Activated T-helper 2 cell treated with anti-CD3 and anti-CD28 coated beads, Interferon-gamma antibody, Interleukin-2, Interleukin-4, amounts not matched to agents 10 μg/mL and 5 μg/mL and 100 μg/mL, durations not matched to agents 14 hours and 24 hours and 36 hours (primary cell): ENCODE measurements at regions not wholly inside any gene's neighbourhood (a gene's known extent, or its start where the extent isn't known, plus 50 kb on each side); places are given as distances from the start of the nearest gene placed in this dataset.
"Not testable (repeated sequence)": the region's sequence is repeated elsewhere in the genome, so short reads cannot be mapped to it uniquely, and the experiment has no call there.

Experiments used
- DNase-seq: peaks from one replicate; pipeline ENCODE4 v3.0.0; 2021; ENCODE audit warnings: low spot score
- H3K27ac Mint-ChIP-seq: one replicate; pipeline ENCODE4 v1.8.0; 2021; ENCODE audit warnings: mixed read lengths
- H3K27me3 Mint-ChIP-seq: one replicate; pipeline ENCODE4 v1.8.0; 2021; ENCODE audit warnings: low read depth, mixed read lengths
- H3K36me3 Mint-ChIP-seq: one replicate; pipeline ENCODE4 v1.8.0; 2021; ENCODE audit warnings: low read depth, mixed read lengths
- H3K4me1 Mint-ChIP-seq: one replicate; pipeline ENCODE4 v1.8.0; 2021; ENCODE audit warnings: low read depth, mixed read lengths
- H3K4me3 Mint-ChIP-seq: one replicate; pipeline ENCODE4 v1.8.0; 2021; ENCODE audit warnings: low read depth, mild to moderate bottlenecking, moderate library complexity, mixed read lengths
- H3K9me3 Mint-ChIP-seq: one replicate; pipeline ENCODE4 v1.8.0; 2021; ENCODE audit warnings: mixed read lengths
- intact Hi-C: fragments of 100-400 bp; cut with micrococcal nuclease; formaldehyde crosslinking; loops from one replicate; pipeline ENCODE4 v1.15.1; 2023

DNA sequence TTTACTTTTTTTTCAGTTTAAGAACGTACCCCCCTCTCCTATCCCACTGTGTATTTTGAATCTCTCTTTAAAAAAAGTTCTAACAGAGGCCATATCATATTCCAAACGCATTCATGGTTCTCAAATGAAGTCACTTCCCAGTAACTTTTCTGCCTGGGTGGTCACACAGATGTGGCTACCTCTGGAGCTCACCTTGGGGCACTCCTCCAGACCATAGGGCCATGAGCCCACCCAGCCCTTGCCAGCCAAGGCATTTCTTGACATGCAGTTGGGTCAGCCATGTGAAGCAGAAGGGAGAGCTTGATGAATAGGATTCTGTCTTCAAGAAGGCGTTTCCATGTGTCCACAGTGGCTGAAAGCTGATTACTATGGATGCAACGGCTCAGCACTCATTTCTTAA is 239.3 kb downstream of the RAB11FIP2 start:
- no peaks in the 10 kb centered on the region for H3K9me3 Mint-ChIP-seq
- H3K27ac Mint-ChIP-seq = no peak overlapping the region

DNA sequence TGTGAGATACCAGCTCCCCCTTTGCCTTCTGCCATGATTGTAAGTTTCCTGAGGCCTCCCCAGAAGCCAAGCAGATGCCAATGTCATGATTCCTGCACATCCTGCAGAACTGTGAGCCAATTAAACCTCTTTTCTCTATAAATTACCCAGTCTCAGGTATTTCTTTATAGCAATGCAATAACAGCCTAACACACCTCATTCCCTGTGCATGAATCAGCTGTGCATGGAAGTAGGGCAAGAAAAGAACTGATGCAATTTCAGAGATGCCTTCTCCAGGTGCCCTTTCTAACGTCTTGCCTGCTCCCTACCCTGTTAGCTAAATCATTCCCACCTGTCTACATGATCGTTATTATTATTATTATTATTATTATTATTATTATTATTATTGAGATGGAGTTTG is 230.9 kb downstream of the RAB11FIP2 start:
- H3K27ac Mint-ChIP-seq, DNase-seq, H3K27me3 Mint-ChIP-seq, H3K9me3 Mint-ChIP-seq, H3K36me3 Mint-ChIP-seq, H3K4me1 Mint-ChIP-seq, H3K4me3 Mint-ChIP-seq, intact Hi-C loops: not testable (repeated sequence)

More for the DNA sequence above, 239.3 kb downstream of the RAB11FIP2 start:
- Mint-ChIP-seq H3K27me3 (no peaks in the 10 kb centered on the region), H3K36me3 (no peaks in the 10 kb centered on the region), H3K4me1 (no peaks in the 10 kb centered on the region), H3K4me3 (no peak overlapping the region)
- no peak for DNase-seq
- intact Hi-C loops = no loop called here

DNA sequence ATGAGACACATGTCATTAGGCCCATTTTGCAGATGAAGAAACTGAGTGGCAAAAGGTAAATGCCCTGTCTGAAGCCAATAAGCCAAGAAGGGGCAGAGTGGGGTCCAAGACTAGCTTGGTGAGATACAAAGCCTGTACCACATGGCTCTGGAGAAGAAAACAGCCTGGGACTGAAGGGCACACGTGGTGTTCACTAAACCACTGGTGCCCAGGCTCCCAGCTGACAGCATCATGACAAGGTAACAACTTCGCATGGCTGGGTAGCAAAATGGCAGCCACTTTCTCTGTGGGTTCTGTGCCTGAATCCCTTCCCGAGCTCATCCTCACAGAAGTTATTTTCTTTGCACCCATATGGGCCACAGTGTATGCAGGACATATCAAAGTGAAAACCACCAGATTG is 229.6 kb downstream of the RAB11FIP2 start:
- DNase-seq = no peak
- H3K27ac Mint-ChIP-seq = no peak overlapping the region
- no peaks in the 10 kb centered on the region for H3K9me3 Mint-ChIP-seq
- H3K4me3 Mint-ChIP-seq = no peak overlapping the region
- no peaks in the 10 kb centered on the region for H3K4me1 Mint-ChIP-seq
- H3K27me3 Mint-ChIP-seq = peaks cover 2% of the 10 kb centered on the region
- no peaks in the 10 kb centered on the region for H3K36me3 Mint-ChIP-seq
- intact Hi-C loops = no loop called here

DNA sequence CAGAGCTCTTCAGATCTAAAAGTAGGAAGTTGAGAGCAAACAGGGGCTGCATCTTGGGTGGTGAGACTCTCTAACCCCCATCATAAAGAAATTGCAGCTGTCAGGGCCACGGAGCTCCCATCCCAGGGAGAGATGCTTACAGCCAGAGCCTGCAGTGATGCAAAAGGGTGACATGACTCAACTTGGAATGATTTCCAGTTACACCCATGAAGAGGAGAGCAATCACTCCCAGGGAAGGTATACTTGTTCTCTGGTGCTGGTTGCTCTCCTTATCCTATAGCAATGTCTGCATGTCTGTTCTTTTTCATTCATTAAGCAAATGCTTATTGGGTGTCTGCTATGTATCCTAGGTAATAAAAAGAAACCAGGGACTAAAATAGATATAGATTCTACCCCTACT is 228.0 kb downstream of the RAB11FIP2 start:
- intact Hi-C loops = no loop called here
- H3K27me3 Mint-ChIP-seq = peaks cover 2% of the 10 kb centered on the region

DNA sequence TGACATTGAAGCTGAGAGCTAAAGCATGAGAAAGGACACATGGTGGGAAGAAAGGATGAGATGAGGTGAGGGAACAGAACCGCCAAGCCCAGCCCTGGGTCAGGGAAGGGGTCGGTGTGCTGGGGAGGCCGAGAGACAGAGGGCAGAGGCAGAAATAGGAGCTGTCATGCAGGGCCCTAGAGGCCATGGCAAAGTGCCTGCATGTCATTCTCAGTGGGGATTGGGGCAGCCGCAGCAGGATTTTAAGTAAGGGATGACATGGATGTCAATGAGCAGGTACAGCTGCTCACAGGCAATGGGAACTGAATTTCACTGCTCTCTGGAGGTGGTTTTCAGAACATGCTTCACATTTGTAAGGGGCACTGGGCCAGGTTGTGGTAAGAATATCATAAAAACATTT is 227.4 kb downstream of the RAB11FIP2 start:
- Mint-ChIP-seq H3K27me3 (peaks cover 2% of the 10 kb centered on the region), H3K9me3 (no peaks in the 10 kb centered on the region), H3K4me3 (no peak overlapping the region), H3K27ac (no peak overlapping the region), H3K36me3 (no peaks in the 10 kb centered on the region), H3K4me1 (no peaks in the 10 kb centered on the region)
- no peak for DNase-seq
- intact Hi-C loops = no loop called here

More for the DNA sequence above, 228.0 kb downstream of the RAB11FIP2 start:
- no peak overlapping the region for H3K4me3 Mint-ChIP-seq
- no peaks in the 10 kb centered on the region for H3K9me3 Mint-ChIP-seq
- no peak overlapping the region for H3K27ac Mint-ChIP-seq
- no peaks in the 10 kb centered on the region for H3K36me3 Mint-ChIP-seq
- DNase-seq = no peak
- H3K4me1 Mint-ChIP-seq = no peaks in the 10 kb centered on the region

DNA sequence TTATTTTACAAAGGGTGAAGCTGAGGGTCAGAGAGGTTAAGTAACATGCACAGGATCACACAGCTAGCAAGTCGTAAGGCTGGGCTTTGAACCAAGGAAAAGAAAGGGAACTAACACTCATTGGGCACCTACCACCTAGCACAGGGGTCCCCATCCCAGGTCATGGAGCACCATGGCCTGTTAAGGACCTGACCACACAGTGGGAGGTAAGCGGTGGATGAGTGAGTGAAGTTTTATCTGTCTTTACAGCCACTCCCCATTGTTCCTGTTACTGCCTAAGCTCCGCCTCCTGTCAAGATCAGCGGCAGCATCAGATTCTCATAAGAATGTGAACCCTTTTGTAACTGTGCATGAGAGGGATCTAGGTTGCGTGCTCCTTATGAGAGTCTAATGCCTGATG is 222.8 kb downstream of the RAB11FIP2 start:
- H3K4me3 Mint-ChIP-seq = no peak overlapping the region
- H3K27ac Mint-ChIP-seq = no peak overlapping the region
- no peaks in the 10 kb centered on the region for H3K9me3 Mint-ChIP-seq
- peaks cover 3% of the 10 kb centered on the region for H3K4me1 Mint-ChIP-seq
- no peaks in the 10 kb centered on the region for H3K36me3 Mint-ChIP-seq
- intact Hi-C loops = no loop called here
- H3K27me3 Mint-ChIP-seq = peaks cover 2% of the 10 kb centered on the region
- no peak for DNase-seq

DNA sequence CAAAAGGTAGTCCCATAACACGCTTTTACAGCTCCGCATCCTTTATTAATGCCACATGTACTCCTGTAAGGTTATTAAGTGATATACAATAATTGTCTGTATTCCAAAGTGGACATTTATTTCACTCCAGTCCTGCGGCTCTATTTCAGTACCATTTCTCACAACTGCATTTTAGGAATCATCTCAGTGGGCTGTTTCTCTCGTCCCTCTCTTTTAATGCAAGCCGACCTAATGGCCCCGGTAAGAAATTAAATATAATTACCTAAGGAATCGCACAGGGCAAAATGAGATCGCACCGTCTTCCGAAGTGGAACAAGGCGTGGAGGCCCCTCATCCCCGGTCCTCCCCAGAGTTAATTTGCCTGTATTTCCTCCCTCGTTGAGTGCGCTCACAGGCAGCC is 216.5 kb downstream of the RAB11FIP2 start:
- no peak for DNase-seq
- H3K4me3 Mint-ChIP-seq = peak overlapping the region; percentile 76

DNA sequence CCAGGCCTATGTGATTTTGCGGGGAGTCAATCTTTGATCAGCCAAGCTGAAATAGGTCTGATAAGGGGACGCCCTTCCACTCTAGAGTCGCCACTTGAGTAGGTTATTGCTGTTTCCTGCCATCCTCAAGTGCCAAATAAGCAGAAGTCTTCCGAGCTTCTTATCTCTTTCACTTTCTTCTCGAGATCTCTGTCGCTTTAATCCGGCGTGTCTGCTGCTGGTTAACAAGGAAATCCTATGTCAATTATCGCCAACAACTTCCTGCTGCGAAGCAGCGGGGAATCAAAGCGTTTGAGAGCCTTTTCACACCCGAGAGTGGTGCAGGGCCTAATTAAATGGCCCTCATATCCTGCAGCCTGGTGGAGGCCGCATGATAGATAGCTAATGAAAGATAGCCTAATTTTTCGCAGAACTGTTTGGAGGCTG is 215.9 kb downstream of the RAB11FIP2 start:
- Mint-ChIP-seq H3K36me3 (no peaks in the 10 kb centered on the region), H3K27me3 (peaks cover 3% of the 10 kb centered on the region), H3K27ac (peak overlapping the region; percentile 78), H3K9me3 (peaks cover 4% of the 10 kb centered on the region), H3K4me3 (peak overlapping the region; percentile 76), H3K4me1 (peaks cover 18% of the 10 kb centered on the region)
- peak; percentile 32 for DNase-seq
- intact Hi-C loops = no loop called here

More for the DNA sequence above, 216.5 kb downstream of the RAB11FIP2 start:
- Mint-ChIP-seq H3K36me3 (no peaks in the 10 kb centered on the region), H3K27ac (peak overlapping the region; percentile 78), H3K4me1 (peaks cover 18% of the 10 kb centered on the region), H3K9me3 (peaks cover 4% of the 10 kb centered on the region), H3K27me3 (peaks cover 3% of the 10 kb centered on the region)
- intact Hi-C loops = no loop called here

DNA sequence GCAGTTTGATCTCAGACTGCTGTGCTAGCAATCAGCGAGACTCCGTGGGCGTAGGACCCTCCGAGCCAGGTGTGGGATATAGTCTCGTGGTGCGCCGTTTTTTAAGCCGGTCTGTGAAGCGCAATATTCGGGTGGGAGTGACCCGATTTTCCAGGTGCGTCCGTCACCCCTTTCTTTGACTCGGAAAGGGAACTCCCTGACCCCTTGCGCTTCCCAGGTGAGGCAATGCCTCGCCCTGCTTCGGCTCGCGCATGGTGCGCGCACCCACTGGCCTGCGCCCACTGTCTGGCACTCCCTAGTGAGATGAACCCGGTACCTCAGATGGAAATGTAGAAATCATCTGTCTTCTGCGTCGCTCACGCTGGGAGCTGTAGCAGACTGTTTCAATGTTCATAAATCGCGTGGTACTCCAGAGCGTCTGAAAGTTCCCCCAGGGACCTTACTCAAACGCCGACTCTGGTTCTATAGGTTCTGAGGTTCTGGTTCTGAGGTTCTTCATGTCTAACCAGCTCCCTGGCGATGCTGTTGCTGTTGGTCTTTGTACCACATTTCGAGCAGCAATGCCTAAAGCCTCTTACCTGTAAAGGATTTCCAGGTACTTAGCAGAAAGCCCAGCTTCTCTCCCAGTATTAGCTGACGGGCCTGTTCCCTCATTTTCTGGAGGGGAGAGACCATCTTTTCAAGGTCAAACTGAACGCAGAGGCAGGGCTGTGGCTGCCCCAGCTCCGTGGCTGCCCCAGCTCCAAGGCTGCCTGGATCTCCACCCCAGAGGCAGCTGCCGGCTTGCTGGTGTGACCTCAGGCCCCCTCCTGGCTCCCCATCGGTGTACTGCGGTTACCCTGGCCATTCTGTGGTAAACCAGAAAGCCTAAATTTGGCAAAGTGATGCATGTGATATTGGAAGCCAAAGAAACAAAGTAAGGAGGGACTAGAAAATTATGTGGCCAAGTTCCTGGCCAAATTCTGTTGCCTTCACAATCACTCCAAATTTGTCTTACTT is 207.9 kb downstream of the RAB11FIP2 start:
- DNase-seq = not testable (repeated sequence)

DNA sequence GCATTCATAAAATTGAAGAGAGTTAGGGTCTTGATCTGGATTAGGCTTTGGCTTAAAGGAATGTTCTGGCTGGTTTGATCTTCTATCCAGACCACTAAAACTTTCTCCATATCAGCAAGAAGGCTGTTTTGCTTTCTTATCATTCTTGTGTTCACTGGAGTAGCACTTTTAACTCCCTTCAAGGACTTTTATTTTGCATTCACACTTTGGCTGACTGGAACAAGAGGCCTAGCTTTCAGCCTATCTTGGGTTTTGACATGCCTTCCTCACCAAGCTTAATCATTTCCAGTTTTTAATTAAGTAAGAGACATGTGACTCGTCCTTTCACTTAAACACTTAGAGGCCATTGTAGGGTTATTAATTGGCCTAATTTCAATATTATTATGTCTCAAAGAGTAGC is 190.3 kb downstream of the RAB11FIP2 start:
- H3K9me3 Mint-ChIP-seq, DNase-seq, H3K4me3 Mint-ChIP-seq, H3K27ac Mint-ChIP-seq, H3K36me3 Mint-ChIP-seq, H3K4me1 Mint-ChIP-seq, intact Hi-C loops: not testable (repeated sequence)
- peaks cover 11% of the 10 kb centered on the region for H3K27me3 Mint-ChIP-seq

More for the DNA sequence above, 207.9 kb downstream of the RAB11FIP2 start:
- H3K4me1 Mint-ChIP-seq, H3K9me3 Mint-ChIP-seq, H3K27ac Mint-ChIP-seq, H3K27me3 Mint-ChIP-seq, H3K36me3 Mint-ChIP-seq, intact Hi-C loops: not testable (repeated sequence)
- peak overlapping the region; percentile 26 for H3K4me3 Mint-ChIP-seq

DNA sequence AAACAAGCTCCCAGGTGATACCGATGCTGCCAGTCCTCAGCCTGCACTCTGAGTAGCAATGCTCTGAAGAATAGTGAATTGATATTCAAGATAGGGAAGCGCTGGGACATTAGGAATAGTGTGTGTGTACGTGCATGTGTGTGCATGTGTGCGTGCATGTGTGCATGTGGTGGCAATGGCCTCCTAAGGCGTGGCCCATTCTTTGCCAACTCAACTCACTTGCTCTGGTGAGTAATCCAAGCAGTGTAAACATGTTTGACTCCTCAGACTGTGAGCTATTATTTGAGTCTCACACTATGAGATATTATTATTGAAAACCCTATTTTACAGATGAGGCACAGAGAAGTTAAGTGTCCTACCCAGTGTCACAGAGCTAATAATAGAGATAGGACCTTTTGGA is 186.6 kb downstream of the RAB11FIP2 start:
- H3K27me3 Mint-ChIP-seq = peaks cover 11% of the 10 kb centered on the region
- no peaks in the 10 kb centered on the region for H3K36me3 Mint-ChIP-seq
- no peak for DNase-seq
- H3K4me3 Mint-ChIP-seq = no peak overlapping the region
- H3K9me3 Mint-ChIP-seq = no peaks in the 10 kb centered on the region
- intact Hi-C loops = no loop called here
- H3K27ac Mint-ChIP-seq = no peak overlapping the region
- no peaks in the 10 kb centered on the region for H3K4me1 Mint-ChIP-seq

DNA sequence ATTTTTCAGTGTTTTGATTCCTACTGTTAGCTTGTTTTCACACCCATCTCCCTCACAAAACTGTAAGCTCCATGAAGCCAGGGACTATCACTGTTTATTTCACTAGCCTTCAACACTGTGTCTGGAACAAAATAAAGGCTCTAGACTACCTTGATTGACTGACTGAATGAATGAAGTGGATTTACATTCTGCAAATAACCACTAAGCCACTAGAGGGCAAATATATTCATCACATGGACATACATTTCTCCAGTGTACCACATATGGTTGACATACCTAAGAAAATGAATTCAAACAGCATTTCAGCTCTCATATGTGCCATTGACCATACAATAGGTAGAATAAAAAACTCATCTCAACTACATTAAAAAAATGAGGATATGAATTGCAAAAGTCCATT is 185.9 kb downstream of the RAB11FIP2 start:
- no peaks in the 10 kb centered on the region for H3K36me3 Mint-ChIP-seq
- peaks cover 8% of the 10 kb centered on the region for H3K27me3 Mint-ChIP-seq
- intact Hi-C loops = no loop called here
- H3K4me3 Mint-ChIP-seq = no peak overlapping the region
- no peaks in the 10 kb centered on the region for H3K4me1 Mint-ChIP-seq
- no peak overlapping the region for H3K27ac Mint-ChIP-seq
- no peaks in the 10 kb centered on the region for H3K9me3 Mint-ChIP-seq
- DNase-seq = no peak

DNA sequence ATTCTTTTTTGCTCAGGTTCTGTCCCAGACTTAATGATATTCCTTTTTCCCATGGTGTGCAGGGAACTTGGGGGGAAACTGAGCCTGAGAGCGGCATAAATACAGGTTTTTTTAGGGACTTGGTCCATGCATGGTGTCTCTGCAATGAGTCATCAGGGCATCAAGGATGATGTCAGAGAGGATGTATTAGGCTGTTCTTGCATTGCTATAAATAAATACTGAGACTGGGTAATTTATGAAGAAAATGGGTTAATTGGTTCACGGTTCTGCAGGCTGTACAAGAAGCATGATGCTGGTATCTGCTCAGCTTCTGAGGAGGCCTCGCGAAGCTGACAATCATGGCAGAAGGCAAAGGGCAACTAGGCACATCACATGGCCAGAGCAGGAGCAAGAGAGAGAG is 185.4 kb downstream of the RAB11FIP2 start:
- Mint-ChIP-seq H3K4me3 (no peak overlapping the region), H3K9me3 (no peaks in the 10 kb centered on the region), H3K27ac (no peak overlapping the region), H3K4me1 (no peaks in the 10 kb centered on the region), H3K36me3 (no peaks in the 10 kb centered on the region), H3K27me3 (peaks cover 8% of the 10 kb centered on the region)
- no peak for DNase-seq
- intact Hi-C loops = no loop called here
